Type B pancreatic cell (in vitro differentiated cells): ENCODE measurements at regions not wholly inside any gene's neighbourhood (a gene's known extent, or its start where the extent isn't known, plus 50 kb on each side); places are given as distances from the start of the nearest gene placed in this dataset.
"Not testable (repeated sequence)": the region's sequence is repeated elsewhere in the genome, so short reads cannot be mapped to it uniquely, and the experiment has no call there.

Source experiments
- DNase-seq: peaks from one replicate; pipeline ENCODE4 v3.0.0; 2021; ENCODE audit warnings: mixed read lengths; ENCODE audit not compliant: unreplicated experiment; ENCODE audit errors: extremely low spot score
- H3K27ac Mint-ChIP-seq: 2 replicates; pipeline ENCODE4 v1.8.0; 2021; ENCODE audit warnings: mild to moderate bottlenecking, mixed read lengths
- H3K27me3 Mint-ChIP-seq: 2 replicates; pipeline ENCODE4 v1.8.0; 2021; ENCODE audit warnings: mixed read lengths
- H3K36me3 Mint-ChIP-seq: 2 replicates; pipeline ENCODE4 v1.8.0; 2021; ENCODE audit warnings: mixed read lengths
- H3K4me1 Mint-ChIP-seq: one replicate; pipeline ENCODE4 v1.8.0; 2021; ENCODE audit warnings: mixed read lengths; ENCODE audit not compliant: unreplicated experiment
- H3K4me3 Mint-ChIP-seq: 2 replicates; pipeline ENCODE4 v1.8.0; 2021; ENCODE audit warnings: mild to moderate bottlenecking, mixed read lengths
- H3K9me3 Mint-ChIP-seq: 2 replicates; pipeline ENCODE4 v1.8.0; 2021; ENCODE audit warnings: mixed read lengths
- CTCF ChIP-seq: fragments of 200-600 bp; sonication (generic); conservative IDR thresholded peaks from 2 replicates; pipeline ENCODE4 v1.5.0; 2021; ENCODE audit warnings: antibody characterized with exemption, mild to moderate bottlenecking

- H3K36me3 Mint-ChIP-seq, result no peaks in the 10 kb centered on the region
- no peaks in the 10 kb centered on the region for H3K4me1 Mint-ChIP-seq
- no peak for DNase-seq
- TF ChIP-seq CTCF, result no peak
- H3K27ac Mint-ChIP-seq, result no peak overlapping the region
- no peak overlapping the region for H3K4me3 Mint-ChIP-seq
- H3K27me3 Mint-ChIP-seq, result no peaks in the 10 kb centered on the region
- H3K9me3 Mint-ChIP-seq, result no peaks in the 10 kb centered on the region
Measured at GRCh38 chr14:106087837-106088236, 561.5 kb downstream of the TMEM121 start.

- not testable (repeated sequence) for H3K27ac Mint-ChIP-seq, H3K36me3 Mint-ChIP-seq, H3K4me1 Mint-ChIP-seq, H3K9me3 Mint-ChIP-seq, H3K4me3 Mint-ChIP-seq, DNase-seq, H3K27me3 Mint-ChIP-seq
Measured at GRCh38 chr14:106088860-106089259, 562.5 kb downstream of the TMEM121 start.

- peaks cover 3% of the 10 kb centered on the region for H3K9me3 Mint-ChIP-seq
- peak; percentile 21 for TF ChIP-seq CTCF
Measured at GRCh38 chr14:106094654-106095189, 568.3 kb downstream of the TMEM121 start.

GRCh38 chr14:106107703-106108102 lies 581.3 kb downstream of the TMEM121 start:
- Mint-ChIP-seq H3K36me3 (no peaks in the 10 kb centered on the region), H3K27ac (no peak overlapping the region), H3K4me1 (no peaks in the 10 kb centered on the region), H3K9me3 (no peaks in the 10 kb centered on the region), H3K27me3 (no peaks in the 10 kb centered on the region), H3K4me3 (no peak overlapping the region)
- TF ChIP-seq CTCF, result no peak
- no peak for DNase-seq

More at GRCh38 chr14:106094654-106095189, 568.3 kb downstream of the TMEM121 start:
- no peak for DNase-seq
- no peaks in the 10 kb centered on the region for H3K36me3 Mint-ChIP-seq
- no peak overlapping the region for H3K4me3 Mint-ChIP-seq
- H3K27ac Mint-ChIP-seq, result no peak overlapping the region
- no peaks in the 10 kb centered on the region for H3K4me1 Mint-ChIP-seq
- no peaks in the 10 kb centered on the region for H3K27me3 Mint-ChIP-seq

- no peaks in the 10 kb centered on the region for H3K27me3 Mint-ChIP-seq
- H3K36me3 Mint-ChIP-seq, result no peaks in the 10 kb centered on the region
- H3K4me3 Mint-ChIP-seq, result no peak overlapping the region
- no peak for TF ChIP-seq CTCF
- no peak for DNase-seq
- no peaks in the 10 kb centered on the region for H3K9me3 Mint-ChIP-seq
- H3K27ac Mint-ChIP-seq, result no peak overlapping the region
- H3K4me1 Mint-ChIP-seq, result no peaks in the 10 kb centered on the region
Measured at GRCh38 chr14:106109337-106109736, 583.0 kb downstream of the TMEM121 start.

GRCh38 chr14:106115401-106115800 lies 589.0 kb downstream of the TMEM121 start:
- no peaks in the 10 kb centered on the region for H3K27me3 Mint-ChIP-seq
- no peak for TF ChIP-seq CTCF
- no peaks in the 10 kb centered on the region for H3K9me3 Mint-ChIP-seq
- no peak overlapping the region for H3K27ac Mint-ChIP-seq
- H3K4me3 Mint-ChIP-seq, result no peak overlapping the region
- no peaks in the 10 kb centered on the region for H3K36me3 Mint-ChIP-seq
- DNase-seq, result no peak
- H3K4me1 Mint-ChIP-seq, result no peaks in the 10 kb centered on the region
